ENCODE measurements at regions not wholly inside any gene's neighbourhood (a gene's known extent, or its start where the extent isn't known, plus 50 kb on each side); places are given as distances from the start of the nearest gene placed in this dataset.

- TF ChIP-seq TEAD4 (IDR thresholded peaks at IDR 0.05), result no peak
- no peak for TF ChIP-seq ZBTB7A (IDR thresholded peaks at IDR 0.05; ENCODE audit: low read depth)
- TF ChIP-seq YY1 (IDR thresholded peaks at IDR 0.05; ENCODE audit: low read depth), result no peak
- no peak for TF ChIP-seq MAX (IDR thresholded peaks at IDR 0.05)
- TF ChIP-seq USF1 (IDR thresholded peaks at IDR 0.05), result no peak
- no peak for TF ChIP-seq NFIC (IDR thresholded peaks at IDR 0.05)
- no peak for TF ChIP-seq EP300 (IDR thresholded peaks at IDR 0.05; ENCODE audit: borderline replicate concordance)
- no peak for TF ChIP-seq FOXM1 (IDR thresholded peaks at IDR 0.05; ENCODE audit: borderline replicate concordance, low read depth)
- no peak for TF ChIP-seq EGR1 (IDR thresholded peaks at IDR 0.05)
- TF ChIP-seq TAF1 (IDR thresholded peaks at IDR 0.05; ENCODE audit: low read depth), result no peak
- no peak for TF ChIP-seq REST (IDR thresholded peaks at IDR 0.05; ENCODE audit: low read depth)
- TF ChIP-seq TCF12 (IDR thresholded peaks at IDR 0.05; ENCODE audit: low read depth), result no peak
- no peak for TF ChIP-seq RAD21 (IDR thresholded peaks at IDR 0.05; ENCODE audit: low read depth)
- no peak for TF ChIP-seq CREB1 (IDR thresholded peaks at IDR 0.05; ENCODE audit: low read depth)
- no peak for TF ChIP-seq CEBPB (IDR thresholded peaks at IDR 0.05)
Measured at GRCh38 chr11:111135101-111135500, 110.4 kb upstream of the POU2AF2 start.

GRCh38 chr11:111128076-111128870 is 117.3 kb upstream of the POU2AF2 start:
- TF ChIP-seq TAF1 (IDR thresholded peaks at IDR 0.05; ENCODE audit: low read depth), result no peak
- TF ChIP-seq REST (IDR thresholded peaks at IDR 0.05; ENCODE audit: low read depth), result no peak
- no peak for TF ChIP-seq CREB1 (IDR thresholded peaks at IDR 0.05; ENCODE audit: low read depth)
- no peak for TF ChIP-seq EGR1 (IDR thresholded peaks at IDR 0.05)
- TF ChIP-seq MAX (IDR thresholded peaks at IDR 0.05), result no peak
- TF ChIP-seq ZBTB7A (IDR thresholded peaks at IDR 0.05; ENCODE audit: low read depth), result no peak

- TF ChIP-seq CEBPB (IDR thresholded peaks at IDR 0.05) (no peak), RAD21 (IDR thresholded peaks at IDR 0.05; ENCODE audit: low read depth) (no peak), MAX (IDR thresholded peaks at IDR 0.05) (no peak), EP300 (IDR thresholded peaks at IDR 0.05; ENCODE audit: borderline replicate concordance) (no peak), USF1 (IDR thresholded peaks at IDR 0.05) (no peak), YY1 (IDR thresholded peaks at IDR 0.05; ENCODE audit: low read depth) (no peak), ZBTB7A (IDR thresholded peaks at IDR 0.05; ENCODE audit: low read depth) (no peak)
Measured at GRCh38 chr11:111124724-111125123, 120.8 kb upstream of the POU2AF2 start.

- TF ChIP-seq YY1 (IDR thresholded peaks at IDR 0.05; ENCODE audit: low read depth) (no peak), REST (IDR thresholded peaks at IDR 0.05; ENCODE audit: low read depth) (no peak), FOXM1 (IDR thresholded peaks at IDR 0.05; ENCODE audit: borderline replicate concordance, low read depth) (no peak), RAD21 (IDR thresholded peaks at IDR 0.05; ENCODE audit: low read depth) (no peak), TCF12 (IDR thresholded peaks at IDR 0.05; ENCODE audit: low read depth) (no peak), ZBTB7A (IDR thresholded peaks at IDR 0.05; ENCODE audit: low read depth) (no peak), CREB1 (IDR thresholded peaks at IDR 0.05; ENCODE audit: low read depth) (no peak)
Measured at GRCh38 chr11:111123463-111124398, 121.8 kb upstream of the POU2AF2 start.

All from Ishikawa (cell line).